ENCODE measurements at regions not wholly inside any gene's neighbourhood (a gene's known extent, or its start where the extent isn't known, plus 50 kb on each side); places are given as distances from the start of the nearest gene placed in this dataset.

DNA sequence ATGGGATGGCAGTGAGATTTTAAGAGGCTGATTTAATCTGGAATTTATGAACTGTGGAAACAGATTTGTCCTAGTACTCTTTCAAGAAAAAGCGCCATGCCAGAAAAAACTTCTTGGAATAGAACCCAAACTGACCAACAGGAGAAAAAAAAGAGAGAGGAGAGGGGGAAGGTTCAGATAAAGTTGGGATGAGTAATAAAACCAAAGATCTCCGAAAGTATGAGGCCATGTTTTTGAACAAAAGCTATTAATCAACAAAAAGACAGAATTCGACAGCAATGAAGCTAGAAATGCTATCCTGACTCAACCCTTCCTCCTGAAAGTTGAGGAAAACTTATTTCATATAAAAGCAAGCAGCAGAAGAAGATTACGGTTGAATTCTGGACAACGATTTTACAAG is 135.5 kb downstream of the CEMIP2 start:
- Histone ChIP-seq H3K27me3 (no peaks in the 10 kb centered on the region), H3K9me3 (no peaks in the 10 kb centered on the region), H3K27ac (no peak overlapping the region), H3K4me3 (no peak overlapping the region), H3K36me3 (no peaks in the 10 kb centered on the region), H3K4me1 (no peaks in the 10 kb centered on the region)
- intact Hi-C loops (cut with DNase I) = no loop called here
- 94 to 98% methylated on average over 5 of the region's 5 CpGs for WGBS, 2 donors
- no peak for DNase-seq
- TF ChIP-seq POLR2AphosphoS5 (IDR thresholded peaks at IDR 0.05) (no peak), EP300 (IDR thresholded peaks at IDR 0.05) (no peak), POLR2A (IDR thresholded peaks at IDR 0.05) (no peak)
- TF ChIP-seq, protein P1, sequence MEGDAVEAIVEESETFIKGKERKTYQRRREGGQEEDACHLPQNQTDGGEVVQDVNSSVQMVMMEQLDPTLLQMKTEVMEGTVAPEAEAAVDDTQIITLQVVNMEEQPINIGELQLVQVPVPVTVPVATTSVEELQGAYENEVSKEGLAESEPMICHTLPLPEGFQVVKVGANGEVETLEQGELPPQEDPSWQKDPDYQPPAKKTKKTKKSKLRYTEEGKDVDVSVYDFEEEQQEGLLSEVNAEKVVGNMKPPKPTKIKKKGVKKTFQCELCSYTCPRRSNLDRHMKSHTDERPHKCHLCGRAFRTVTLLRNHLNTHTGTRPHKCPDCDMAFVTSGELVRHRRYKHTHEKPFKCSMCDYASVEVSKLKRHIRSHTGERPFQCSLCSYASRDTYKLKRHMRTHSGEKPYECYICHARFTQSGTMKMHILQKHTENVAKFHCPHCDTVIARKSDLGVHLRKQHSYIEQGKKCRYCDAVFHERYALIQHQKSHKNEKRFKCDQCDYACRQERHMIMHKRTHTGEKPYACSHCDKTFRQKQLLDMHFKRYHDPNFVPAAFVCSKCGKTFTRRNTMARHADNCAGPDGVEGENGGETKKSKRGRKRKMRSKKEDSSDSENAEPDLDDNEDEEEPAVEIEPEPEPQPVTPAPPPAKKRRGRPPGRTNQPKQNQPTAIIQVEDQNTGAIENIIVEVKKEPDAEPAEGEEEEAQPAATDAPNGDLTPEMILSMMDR (IDR thresholded peaks at IDR 0.05) = no peak

DNA sequence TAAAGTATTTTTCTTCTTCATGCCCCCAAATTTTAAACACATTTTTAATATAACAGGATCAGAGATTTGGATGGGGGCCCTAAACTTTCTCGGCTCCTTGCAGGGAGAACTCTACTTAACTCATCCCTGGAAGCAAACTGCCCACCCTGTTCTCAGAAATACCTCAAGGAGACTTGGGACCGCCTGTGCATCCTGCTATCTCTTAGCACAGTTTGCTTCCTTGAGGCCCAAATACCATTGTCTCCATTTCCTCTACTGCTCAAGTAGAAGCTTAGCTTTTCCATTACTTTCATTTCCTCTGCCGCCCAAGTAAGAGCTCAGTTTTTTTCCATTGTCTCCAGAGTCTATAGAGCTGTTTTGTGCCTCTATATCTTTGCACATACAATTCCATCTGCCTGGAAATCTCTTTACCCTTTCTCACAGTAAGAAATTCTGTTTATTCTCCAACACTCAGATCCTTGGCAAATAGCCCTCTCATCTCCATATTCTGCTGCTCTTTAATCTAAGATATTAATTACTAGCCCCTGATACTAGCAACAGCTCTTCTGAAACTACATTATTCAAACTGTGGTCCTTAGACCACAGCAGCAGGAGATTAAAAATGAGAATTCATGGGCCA is 137.8 kb downstream of the CEMIP2 start:
- no peak overlapping the region for H3K4me3 ChIP-seq
- H3K36me3 ChIP-seq = no peaks in the 10 kb centered on the region
- no peaks in the 10 kb centered on the region for H3K9me3 ChIP-seq
- TF ChIP-seq, protein P1 (IDR thresholded peaks at IDR 0.05) = no peak
- no peak for TF ChIP-seq POLR2AphosphoS5 (IDR thresholded peaks at IDR 0.05)
- no peak for TF ChIP-seq POLR2A (IDR thresholded peaks at IDR 0.05)
- no peak for TF ChIP-seq EP300 (IDR thresholded peaks at IDR 0.05)
- 80 to 91% methylated on average over 3 of the region's 3 CpGs for WGBS, 2 donors
- no peaks in the 10 kb centered on the region for H3K27me3 ChIP-seq
- intact Hi-C loops (cut with DNase I) = no loop called here
- H3K27ac ChIP-seq = peak overlapping the region in 1 of 4 donors; percentile 32
- no peak for DNase-seq
- H3K4me1 ChIP-seq = no peaks in the 10 kb centered on the region

DNA sequence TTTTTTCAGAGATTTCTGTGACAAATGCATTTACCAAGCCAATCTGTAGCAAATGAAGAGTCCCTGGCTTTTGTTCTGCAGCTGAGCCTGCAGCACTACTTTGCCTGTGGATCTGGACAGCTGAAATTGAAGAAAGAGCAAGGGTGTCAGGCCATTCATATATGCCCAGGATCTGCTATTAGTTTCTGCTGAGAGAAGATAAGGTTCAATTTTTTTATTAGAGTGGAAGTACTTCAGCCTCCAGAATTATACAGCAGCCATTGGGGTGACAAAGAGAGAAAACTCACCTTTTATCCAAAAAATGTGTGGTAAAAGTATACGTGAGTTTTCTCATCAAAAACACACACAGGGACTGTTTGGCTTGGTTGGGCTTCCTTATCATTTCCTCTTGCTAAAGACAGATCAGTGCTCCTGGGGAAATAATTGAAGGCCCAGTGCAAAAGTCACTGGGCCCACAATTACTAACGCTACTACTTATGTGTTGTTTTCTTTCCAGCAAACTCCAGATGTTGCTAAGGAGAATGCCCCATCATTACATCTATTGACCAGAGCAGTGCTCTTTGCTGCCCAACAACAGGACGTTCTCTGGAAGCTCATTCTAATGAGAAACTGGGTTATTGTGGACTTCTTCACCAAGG is 138.6 kb downstream of the CEMIP2 start:
- 53 to 59% methylated on average over 3 of the region's 3 CpGs for WGBS, 2 donors
- no peaks in the 10 kb centered on the region for H3K4me1 ChIP-seq
- H3K27ac ChIP-seq = no peak overlapping the region
- no peak for TF ChIP-seq EP300 (IDR thresholded peaks at IDR 0.05)
- TF ChIP-seq, protein P1 (IDR thresholded peaks at IDR 0.05) = no peak
- TF ChIP-seq POLR2A (IDR thresholded peaks at IDR 0.05) = no peak
- TF ChIP-seq POLR2AphosphoS5 (IDR thresholded peaks at IDR 0.05) = no peak
- H3K36me3 ChIP-seq = no peaks in the 10 kb centered on the region
- no peak overlapping the region for H3K4me3 ChIP-seq
- no peak for DNase-seq
- H3K9me3 ChIP-seq = no peaks in the 10 kb centered on the region
- no peaks in the 10 kb centered on the region for H3K27me3 ChIP-seq
- intact Hi-C loops (cut with DNase I) = no loop called here

DNA sequence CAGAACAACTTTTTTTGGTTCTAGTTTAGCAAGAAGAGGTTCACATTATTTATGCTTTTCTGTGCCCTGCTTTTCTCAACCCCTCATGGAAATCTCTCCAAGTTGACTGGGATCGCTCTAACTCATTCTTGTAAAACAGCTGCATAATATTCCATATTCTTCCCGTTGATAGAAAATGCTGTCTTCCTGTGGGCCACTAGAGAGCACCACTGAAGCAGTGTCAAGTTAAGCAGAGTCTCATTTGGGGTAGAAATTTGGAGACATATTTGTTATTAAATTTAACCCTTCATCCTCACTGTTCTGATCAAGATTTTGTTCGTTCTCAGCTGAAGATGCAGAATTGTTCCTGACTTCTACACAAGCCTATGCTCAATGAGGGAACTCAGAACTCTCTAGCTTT is 140.1 kb downstream of the CEMIP2 start:
- no peaks in the 10 kb centered on the region for H3K36me3 ChIP-seq
- intact Hi-C loops (cut with DNase I) = no loop called here
- no peak for DNase-seq
- no peak overlapping the region for H3K4me3 ChIP-seq
- no peaks in the 10 kb centered on the region for H3K27me3 ChIP-seq
- no peak for TF ChIP-seq POLR2A (IDR thresholded peaks at IDR 0.05)
- TF ChIP-seq EP300 (IDR thresholded peaks at IDR 0.05) = no peak
- TF ChIP-seq, protein P1 (IDR thresholded peaks at IDR 0.05) = no peak
- TF ChIP-seq POLR2AphosphoS5 (IDR thresholded peaks at IDR 0.05) = no peak
- no peak overlapping the region for H3K27ac ChIP-seq
- H3K9me3 ChIP-seq = no peaks in the 10 kb centered on the region
- no peaks in the 10 kb centered on the region for H3K4me1 ChIP-seq
- 80 to 90% methylated on average over 3 of the region's 3 CpGs for WGBS, 2 donors

All from sigmoid colon (tissue), 6 donors.